GM18498 (cell line): ENCODE measurements at regions not wholly inside any gene's neighbourhood (a gene's known extent, or its start where the extent isn't known, plus 50 kb on each side); places are given as distances from the start of the nearest gene placed in this dataset.
A peak's percentile ranks its signal among the peaks of the same experiment; 100 is the strongest.

ENCODE experiments used
- ATAC-seq: cut with Tn5 transposase; IDR thresholded peaks from one replicate; pipeline ENCODE4 v1.9.1; 2021; ENCODE audit warnings: mild to moderate bottlenecking, moderate library complexity; ENCODE audit not compliant: unreplicated experiment

DNA sequence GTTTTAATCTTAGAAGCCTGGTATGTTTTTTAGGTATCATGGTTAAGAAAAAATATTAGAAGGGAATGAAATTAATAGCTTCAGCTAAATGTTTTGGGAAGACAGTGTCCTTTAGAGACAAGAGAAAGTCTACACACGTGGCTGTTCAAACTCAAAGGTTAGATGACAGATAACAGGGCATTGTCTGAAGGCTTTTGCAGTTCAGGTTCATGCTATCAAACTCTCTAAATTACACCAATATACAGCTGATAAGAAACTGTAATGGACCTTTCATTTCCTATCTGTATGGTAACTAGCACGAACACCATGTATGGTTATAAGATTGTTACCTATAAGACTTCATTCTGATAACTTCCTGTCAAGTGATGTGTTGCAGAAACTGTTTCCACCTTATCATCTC, 240.6 kb upstream of the MEF2C start:
- no peak for ATAC-seq

DNA sequence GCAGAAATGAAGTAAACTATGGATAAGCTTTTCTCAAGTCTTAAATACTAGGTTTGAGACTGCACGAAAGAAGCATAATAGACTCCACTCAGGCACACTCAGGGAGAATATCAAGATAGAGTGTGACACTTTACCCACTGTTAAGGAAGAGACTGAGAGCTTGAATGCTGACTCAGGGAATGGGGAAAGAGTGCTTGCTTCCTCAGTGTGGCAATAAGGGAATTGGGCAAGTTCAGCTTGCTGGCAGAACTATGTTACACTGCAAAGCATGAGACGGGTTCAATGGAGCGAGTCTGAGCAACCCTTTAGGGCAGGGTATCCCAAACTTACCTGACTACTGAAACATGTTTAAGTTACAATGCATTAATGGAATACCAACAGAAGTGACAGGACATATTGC, 237.7 kb upstream of the MEF2C start:
- ATAC-seq = no peak

DNA sequence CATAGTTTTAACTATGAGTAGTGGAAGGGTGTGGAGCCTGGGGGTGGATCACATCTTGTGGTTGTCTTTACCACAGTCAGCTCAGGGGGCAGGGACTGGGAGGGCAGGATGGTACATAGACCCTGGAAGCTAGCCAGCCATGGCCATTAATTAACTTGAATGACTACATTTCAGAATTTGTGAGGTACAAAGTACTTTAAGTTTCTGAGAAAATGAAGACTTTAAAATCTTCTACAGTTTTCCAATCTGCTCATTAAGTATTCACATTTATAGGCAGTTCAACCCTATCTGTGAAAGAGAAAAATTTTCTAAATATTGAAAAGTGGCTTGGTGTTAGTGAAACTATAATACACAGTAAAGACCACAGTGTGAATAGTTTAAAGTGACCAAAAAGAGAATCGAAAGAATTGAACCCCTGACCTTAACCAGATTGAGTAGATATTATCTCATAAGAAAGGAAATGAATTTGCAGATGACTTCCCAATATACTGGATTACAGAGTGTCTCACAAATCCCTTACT, 234.2 kb upstream of the MEF2C start:
- peak; percentile 95 for ATAC-seq

DNA sequence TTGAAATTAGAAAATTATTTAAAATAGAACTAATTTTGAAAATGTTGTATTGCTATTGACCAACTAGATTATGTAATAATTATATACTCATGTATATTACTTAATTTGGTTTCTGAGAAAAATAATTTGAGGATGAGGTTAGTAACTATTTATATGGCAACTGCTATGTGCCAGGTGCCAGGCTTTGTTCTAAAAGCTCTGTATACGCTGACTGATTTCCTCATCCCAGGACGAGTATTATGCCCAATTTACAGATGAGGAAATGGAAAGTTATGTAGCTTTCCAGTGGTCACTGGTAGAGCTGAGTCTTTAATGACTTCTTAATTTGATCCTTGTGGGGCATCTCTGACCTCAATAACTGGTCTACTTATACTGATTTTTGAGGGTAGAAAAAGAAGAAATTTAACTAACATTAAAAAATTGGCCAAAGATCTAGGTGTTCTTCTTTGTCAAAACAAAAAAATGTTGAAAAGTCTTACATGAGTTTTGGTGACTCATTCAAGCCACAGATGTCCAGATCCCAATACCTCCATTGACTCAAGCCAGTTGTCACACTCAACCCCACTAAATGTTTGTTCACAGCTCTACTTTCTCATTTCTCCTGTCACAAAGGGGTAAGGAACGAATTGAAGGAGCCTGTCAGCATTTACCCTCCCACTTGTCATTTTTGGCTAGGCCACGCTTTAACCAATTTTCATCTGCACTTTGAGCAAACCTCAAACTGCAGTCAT, 228.1 kb upstream of the MEF2C start:
- no peak for ATAC-seq

DNA sequence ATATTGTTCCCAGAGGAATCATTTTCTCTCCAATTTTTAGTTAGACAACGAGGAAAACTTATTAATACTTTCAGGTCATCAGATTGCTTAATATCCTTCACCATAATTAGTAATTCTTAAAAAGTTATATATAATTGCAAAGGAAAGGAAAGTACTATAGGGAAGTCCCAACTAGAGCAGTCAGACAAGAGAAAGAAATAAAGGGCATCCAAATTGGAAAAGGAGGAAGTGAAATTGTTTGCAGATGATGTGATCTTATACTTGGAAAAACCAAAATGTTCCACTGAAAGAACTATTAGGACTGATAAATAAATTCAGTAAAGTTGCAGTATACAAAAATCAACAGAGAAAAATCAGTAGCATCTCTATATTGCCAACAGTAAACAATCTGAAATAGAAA, 223.5 kb upstream of the MEF2C start:
- no peak for ATAC-seq

DNA sequence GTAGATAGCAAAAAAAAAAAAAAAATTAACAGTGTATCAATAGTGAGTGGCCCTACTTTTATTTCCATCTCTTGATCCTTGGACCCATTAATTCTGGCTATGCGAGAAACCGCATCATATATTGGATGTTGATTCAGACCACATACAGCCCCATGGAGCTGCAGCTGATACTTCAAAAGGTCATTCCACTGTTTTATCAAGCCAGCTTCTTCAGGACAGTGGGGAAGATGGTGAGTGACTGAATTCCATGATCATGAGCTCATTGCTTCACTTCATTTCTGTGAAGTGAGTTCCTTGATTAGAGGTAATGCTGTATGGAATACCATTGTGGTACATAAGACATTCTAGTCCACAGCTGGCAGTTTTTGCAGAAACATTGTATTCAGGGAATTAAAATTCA, 222.9 kb upstream of the MEF2C start:
- no peak for ATAC-seq

DNA sequence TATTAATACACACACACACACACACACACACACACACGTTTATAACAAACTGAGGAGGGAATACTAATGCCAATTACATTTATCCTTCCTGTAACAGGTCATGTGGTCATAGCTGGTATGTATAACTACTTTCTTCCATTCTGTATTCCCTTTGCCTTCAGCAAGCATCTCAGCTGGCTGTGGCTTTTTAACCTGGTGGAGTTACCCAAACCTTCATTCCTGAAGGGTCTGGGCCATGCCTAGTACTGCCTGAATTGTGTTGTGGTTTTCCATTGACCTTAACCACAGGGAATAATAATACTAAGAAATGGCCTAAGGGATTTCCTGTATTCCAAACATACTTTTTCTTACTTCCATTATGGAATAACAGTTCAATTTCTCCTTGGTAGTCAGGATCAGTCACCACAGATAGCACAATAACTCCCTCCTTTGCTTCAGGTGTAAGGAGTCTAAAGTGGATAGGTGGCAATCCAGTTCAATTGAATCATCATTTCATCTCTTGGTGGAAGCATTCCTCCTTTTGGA, 222.2 kb upstream of the MEF2C start:
- ATAC-seq = no peak

DNA sequence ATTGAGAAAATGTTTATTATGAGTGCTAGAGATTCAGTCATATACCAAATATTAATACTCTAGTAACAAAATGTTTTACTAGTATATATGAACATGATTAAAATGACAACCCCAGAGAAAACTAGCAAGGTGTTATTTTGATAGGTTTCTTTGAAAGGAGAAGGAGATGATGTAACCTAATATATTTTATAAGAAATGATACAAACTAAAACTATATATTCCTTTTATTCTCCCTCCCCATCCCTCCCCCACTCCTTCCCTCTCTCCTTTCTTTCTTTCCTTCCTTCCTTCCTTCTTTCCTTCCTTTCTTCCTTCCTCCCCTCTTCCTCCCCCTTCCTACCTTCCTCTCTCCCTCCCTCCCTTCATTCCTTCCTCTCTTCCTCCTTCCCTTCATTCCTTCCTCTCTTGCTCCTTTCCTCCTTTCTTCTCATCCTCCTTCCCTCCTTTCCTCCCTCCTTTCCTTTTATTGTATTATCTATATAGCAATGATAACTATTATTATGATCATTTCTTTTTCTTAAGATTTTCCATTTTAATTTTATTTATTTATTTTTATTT, 215.3 kb upstream of the MEF2C start:
- ATAC-seq = no peak

DNA sequence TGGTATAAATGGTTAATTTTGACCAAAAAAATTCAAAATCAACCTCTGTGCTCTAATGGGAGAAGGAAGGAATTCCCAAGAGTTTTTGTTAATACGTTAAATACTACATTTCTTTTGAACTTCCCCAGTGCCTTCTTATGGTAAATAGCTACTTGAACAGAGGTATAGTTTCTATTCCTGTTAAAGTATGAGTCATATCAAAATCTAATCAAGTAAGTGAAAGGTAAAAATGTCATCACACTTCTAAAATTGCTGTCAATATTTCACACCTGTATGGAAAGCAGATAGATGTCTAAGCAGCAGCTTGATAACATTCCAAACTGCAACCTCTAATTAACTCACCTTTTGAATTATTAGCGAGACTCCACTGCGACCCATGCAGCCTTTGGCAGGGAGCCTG, 214.1 kb upstream of the MEF2C start:
- ATAC-seq = peak; percentile 85

DNA sequence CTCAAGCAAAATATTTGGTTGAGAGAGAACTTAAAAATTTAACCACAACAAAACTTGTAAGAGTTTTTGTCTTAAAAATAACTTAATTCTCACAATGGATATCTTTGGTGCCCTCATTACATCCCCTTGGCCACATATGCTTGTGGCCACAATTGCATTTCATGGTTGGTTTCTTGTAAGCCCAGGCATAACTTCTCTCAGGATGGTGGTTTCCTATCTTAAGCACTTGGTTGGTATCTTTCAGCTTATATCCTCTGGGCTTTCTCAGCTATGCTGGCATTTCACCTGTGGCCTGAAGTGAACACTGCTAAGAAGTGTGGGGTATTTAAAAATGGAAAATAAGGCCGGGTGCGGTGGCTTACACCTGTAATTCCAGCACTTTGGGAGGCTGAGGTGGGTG, 212.4 kb upstream of the MEF2C start:
- ATAC-seq = no peak

DNA sequence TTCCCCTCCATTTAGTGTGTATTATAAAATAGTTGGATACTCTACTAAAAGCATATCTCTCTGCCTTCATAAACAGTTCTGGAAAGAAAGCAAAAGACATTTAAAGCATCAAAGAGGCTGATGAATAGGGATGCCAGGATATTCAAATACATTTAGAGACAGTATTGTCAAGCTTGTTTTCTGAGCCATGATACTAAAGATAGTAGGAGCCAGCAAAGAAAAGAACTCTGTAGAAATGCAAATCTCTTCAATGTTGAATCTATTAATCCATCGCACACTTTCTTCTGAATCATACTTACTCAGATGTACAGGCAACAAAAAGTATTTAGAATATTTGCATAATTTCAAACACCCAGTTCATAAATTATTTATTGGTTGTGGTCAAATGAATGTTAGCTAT, 207.1 kb upstream of the MEF2C start:
- no peak for ATAC-seq

DNA sequence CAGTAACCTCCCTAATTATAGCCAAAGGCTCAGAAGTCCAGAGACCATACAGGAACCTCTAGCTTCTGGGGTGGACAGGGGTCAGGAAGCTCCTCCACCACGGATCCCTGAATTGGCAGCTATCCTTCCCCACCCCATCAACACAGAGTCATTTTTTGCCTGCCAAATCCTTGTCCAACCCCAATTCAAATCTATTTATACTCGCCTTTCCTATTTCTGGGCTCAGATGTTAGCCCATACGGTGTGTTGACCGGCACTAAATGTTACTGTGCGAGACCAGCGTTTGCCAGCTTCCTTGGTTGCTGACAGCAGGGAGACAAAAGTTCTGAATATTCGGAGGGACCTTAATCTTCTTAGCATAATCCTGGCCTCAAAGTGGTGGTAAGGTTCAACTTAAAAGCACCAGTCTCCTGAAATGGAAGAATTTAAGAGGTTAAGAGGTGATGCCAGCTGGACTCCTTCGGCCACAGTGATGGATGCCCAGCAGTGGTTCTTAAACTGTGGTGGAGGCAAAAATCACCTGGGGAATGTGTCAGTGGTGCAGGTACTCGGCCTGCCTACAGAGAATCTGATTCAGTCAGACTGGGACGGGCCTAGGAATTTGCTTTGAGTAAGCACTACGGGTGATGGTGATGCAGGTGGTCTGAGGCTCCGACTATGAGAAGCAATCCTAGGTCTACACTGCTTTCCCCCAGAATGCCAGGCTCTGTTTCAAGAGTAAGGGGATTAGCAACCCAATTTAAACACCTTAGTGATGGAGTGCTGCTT, 204.8 kb upstream of the MEF2C start:
- ATAC-seq = no peak

DNA sequence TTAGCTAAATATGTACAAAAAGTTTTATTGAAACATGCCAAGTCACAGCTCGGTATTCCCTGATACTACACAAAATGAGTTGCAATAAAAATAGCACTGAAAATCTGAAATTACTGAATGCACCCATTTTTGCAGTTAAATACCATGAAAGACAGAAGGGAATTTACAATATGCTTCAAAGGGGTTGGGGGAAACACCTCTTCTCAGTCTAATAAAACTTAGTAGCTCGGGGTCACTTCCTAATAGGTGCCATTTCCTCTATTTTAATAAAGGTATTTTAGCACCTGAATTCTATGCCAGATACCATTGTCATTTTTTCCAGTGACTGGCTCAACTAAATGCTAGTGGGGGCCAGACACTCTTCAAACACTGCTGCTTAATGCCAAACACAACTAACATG, 204.1 kb upstream of the MEF2C start:
- no peak for ATAC-seq

DNA sequence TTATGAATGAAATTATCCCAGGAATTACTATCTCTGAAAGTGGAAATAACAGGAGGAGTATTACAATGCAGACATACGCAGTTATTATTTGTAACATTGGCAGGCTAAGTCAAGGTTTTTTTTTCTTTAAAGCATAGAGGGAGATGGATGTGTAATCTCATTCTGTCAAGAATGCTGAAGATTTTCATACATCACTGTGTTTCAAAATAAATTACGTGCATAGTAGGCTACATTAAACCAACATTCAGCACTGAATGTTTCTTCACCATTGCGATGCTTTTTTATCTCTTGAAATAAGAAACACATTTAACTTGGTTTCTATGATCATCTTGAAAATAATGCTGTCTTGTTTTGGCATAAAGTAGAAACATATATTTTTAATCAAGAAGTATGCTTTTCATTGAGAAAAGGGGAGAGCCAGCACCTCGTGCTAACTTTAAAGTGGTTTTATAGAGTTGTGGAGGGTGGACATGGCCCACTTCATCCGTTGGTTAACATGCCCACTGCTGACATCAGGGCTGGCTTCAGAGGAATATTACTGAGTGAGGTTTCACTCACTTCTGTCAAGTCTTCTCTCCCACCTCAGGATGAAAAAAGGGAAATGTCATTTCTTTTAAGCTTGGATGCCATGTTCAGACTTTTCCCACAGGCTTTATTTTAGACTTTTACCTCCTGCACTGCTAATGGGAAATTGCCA, 203.6 kb upstream of the MEF2C start:
- no peak for ATAC-seq

DNA sequence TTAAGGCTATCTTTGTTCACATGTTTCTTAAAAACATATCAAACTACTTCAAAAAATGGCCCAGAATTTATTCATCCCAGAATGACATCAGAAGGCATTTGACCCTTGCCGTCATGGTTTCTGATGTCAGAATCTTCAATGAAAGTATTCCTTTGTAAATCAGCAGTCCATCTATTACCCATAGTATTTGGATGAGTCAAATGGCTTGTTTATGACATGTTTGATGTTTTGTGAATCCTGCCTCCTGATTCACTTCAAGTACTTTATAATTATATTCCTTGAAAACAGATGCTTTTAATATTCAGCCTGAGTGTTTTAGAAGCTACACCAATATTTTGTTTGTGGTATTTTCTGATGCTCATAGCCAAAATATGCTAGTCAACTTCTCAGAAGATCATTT, 200.8 kb upstream of the MEF2C start:
- no peak for ATAC-seq

DNA sequence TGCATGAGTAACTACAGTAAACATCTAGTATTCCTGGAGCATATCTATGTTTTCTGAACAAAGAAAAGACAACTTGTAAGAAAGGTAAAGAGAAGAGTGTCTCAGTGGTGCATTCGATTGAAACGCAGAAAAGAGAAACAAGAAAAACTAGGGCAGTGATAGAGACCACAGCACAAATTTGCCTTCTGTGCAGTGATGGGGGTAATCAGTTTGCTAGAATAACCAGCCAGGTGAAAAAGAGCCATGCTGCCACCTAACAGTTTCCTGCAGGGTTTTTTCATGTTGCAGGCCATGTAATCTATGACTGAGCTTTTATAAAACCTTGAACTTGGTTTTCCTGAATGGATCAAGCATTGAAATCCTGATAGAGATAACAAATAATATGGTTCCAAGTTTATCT, 198.4 kb upstream of the MEF2C start:
- peak; percentile 84 for ATAC-seq

DNA sequence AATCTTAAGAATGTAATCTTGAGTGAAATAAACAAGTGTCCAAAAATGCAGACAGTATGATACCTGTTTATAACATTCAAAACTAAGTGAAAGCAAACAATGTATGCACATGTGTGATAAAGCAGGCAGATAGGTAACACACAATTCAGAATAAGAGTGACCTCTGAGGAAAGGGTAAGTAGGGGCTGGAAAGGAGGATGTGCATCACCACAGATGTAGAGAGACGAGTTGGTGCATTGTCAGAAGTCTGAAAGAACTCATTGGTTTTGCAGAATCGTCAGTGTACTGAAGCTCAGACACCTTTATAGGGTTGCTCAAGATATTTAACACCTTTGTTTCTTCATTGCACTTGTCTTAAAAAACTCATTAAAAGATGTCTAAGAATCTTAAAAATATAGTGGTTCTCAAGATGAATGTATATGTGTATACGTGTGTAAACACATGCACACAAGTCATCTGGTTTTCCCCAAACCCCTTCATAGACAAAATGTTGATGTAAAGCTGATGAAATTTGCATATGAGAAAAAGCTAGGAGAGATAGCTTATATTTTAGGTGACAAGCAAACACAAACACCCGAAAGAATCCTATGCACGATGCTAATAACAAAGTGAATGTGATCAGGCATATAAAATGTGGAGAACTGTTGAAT, 197.6 kb upstream of the MEF2C start:
- peak; percentile 48 for ATAC-seq

DNA sequence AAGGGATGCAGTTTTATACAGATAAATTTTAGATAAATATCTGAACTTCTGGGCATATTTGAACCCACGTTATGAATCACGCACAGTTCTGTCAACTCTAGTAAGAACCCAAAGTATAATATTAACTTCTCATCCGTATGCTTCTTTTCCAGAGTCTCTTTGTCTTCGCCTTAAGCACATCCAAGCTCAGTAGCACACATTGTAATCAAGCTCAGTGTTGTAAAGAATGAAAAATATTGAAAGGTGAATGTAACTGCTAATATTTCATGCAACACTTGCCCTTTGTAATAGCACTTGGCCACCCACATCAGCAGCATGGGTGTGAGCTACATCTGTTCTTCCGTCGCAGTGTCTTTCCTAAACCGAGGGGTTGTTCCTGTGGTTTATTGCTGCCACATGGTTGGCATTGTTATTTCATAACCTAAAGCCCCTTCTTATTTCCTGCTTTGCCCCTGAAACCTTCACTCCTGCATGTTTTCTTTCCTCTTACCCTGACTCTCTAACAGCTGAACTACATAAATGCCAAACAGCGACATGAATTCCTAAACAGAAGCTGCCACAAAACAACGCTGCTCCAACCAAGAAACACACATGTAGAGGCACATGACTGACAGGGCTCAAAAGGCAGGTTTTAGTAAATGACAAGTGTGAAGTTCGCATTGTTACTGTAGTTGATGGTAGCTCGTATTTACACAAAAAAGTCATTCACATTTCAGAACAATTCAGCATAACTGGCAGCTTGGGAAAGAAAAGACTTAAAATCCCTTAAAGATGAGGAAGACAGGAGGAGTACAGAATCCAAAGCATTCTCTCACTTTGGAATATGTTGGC, 190.1 kb upstream of the MEF2C start:
- no peak for ATAC-seq

DNA sequence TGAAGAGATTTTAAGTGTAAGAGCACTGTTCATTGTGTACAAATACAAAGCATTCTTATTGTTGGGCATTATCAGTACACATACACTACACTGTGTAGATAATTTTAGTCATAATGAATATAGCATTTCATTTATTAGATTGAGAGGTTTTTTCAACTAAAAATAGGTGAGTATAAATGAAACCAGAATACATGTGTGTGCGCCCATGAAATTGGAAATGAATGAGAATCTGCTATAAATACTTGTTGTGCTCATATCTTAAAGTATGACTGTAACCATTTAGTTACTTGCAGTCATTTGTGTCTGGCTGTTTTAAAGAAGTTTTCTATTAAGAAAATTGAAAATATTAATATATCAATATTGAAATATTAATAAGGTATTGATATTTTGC, 189.0 kb upstream of the MEF2C start:
- peak; percentile 69 for ATAC-seq
